Thoracic aorta (tissue), 2 donors: ENCODE measurements at regions not wholly inside any gene's neighbourhood (a gene's known extent, or its start where the extent isn't known, plus 50 kb on each side); places are given as distances from the start of the nearest gene placed in this dataset.

ENCODE experiments used
- ATAC-seq: fragments of 150-250 bp; one replicate; pipeline ENCODE4 v1.8.0; 2017; ENCODE audit warnings: low read depth; ENCODE audit not compliant: insufficient number of reproducible peaks, low FRiP score
- DNase-seq: peaks from one replicate; pipeline ENCODE4 v3.0.0-alpha.2; 2020; ENCODE audit warnings: low spot score
- H3K27ac ChIP-seq, 2 donors: fragments of 200-600 bp; sonication (generic); 1 replicate in 1 of 2; 2 replicates in 1 of 2; pipeline ENCODE4 v1.5.1; 2016; ENCODE audit warnings: mild to moderate bottlenecking in 2 of 2, moderate library complexity in 2 of 2
- H3K27me3 ChIP-seq: fragments of 200-600 bp; sonication (generic); replicated peaks from 2 replicates; pipeline ENCODE4 v1.6.0; 2016; ENCODE audit warnings: mild to moderate bottlenecking; ENCODE audit not compliant: insufficient read depth
- H3K36me3 ChIP-seq: fragments of 200-600 bp; sonication (generic); one replicate; pipeline ENCODE4 v1.5.1; 2016
- H3K4me1 ChIP-seq, 2 donors: fragments of 200-600 bp; sonication (generic); 1 replicate in 1 of 2; 2 replicates in 1 of 2; pipeline versions ENCODE4 v1.5.1 to v1.6.0; 2016; ENCODE audit warnings: low read depth in 2 of 2, mild to moderate bottlenecking in 1 of 2; ENCODE audit not compliant: control insufficient read depth in 1 of 2
- H3K4me3 ChIP-seq: fragments of 200-600 bp; sonication (generic); 2 replicates; pipeline ENCODE4 v1.5.1; 2016; ENCODE audit warnings: mild to moderate bottlenecking
- H3K9me3 ChIP-seq: fragments of 200-600 bp; sonication (generic); 2 replicates; pipeline ENCODE4 v1.5.1; 2016
- TF ChIP-seq, protein P1 (sequence below): fragments of 200-600 bp; sonication (generic); IDR thresholded peaks from one replicate; pipeline ENCODE4 v1.5.1; 2019; ENCODE audit warnings: antibody characterized with exemption

DNA sequence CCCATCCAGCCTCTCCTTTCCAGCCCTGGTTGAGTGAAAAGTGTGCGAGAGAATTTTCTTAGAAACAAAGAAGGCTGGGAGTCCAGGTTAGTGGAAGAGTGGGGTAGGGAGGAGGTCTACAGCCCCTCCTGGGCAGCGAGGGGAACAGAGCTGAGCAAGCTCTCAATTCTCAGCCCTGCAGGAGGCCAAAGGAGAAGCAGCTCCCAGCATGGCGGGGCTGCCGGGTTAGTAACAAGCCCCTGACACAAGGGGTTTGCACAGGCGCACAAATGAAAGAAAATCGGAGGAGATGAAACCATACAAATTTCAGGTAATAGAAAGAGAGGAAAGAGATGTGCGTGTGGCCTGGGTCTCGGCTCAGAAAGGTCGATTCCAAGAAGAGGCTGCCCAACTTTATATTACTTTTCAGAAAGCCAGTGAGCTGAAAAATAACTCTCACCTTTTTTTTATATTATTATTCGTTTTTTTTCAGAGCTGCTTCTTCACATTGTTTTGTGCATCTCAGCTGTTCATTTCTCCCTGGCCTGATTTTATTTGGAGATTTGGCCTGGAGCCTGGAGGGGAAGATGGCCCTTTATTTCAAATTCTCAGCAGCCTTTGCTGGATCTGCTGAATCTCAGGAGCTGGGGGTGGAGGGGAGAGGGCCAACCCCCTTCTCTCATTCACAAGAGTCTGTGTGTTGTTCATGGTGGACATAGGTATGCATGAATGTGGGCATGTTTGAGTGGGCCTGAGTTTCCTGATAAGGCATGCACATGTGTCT is 583.2 kb downstream of the BUD13 start:
- no peak for DNase-seq
- ATAC-seq, result no peak
- H3K27me3 ChIP-seq, result no peaks in the 10 kb centered on the region
- H3K36me3 ChIP-seq, result no peaks in the 10 kb centered on the region
- no peak overlapping the region for H3K4me3 ChIP-seq
- H3K4me1 ChIP-seq, result peaks cover 0 to 5% of the 10 kb centered on the region in 2 donors
- TF ChIP-seq, protein P1, sequence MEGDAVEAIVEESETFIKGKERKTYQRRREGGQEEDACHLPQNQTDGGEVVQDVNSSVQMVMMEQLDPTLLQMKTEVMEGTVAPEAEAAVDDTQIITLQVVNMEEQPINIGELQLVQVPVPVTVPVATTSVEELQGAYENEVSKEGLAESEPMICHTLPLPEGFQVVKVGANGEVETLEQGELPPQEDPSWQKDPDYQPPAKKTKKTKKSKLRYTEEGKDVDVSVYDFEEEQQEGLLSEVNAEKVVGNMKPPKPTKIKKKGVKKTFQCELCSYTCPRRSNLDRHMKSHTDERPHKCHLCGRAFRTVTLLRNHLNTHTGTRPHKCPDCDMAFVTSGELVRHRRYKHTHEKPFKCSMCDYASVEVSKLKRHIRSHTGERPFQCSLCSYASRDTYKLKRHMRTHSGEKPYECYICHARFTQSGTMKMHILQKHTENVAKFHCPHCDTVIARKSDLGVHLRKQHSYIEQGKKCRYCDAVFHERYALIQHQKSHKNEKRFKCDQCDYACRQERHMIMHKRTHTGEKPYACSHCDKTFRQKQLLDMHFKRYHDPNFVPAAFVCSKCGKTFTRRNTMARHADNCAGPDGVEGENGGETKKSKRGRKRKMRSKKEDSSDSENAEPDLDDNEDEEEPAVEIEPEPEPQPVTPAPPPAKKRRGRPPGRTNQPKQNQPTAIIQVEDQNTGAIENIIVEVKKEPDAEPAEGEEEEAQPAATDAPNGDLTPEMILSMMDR, result no peak
- H3K9me3 ChIP-seq, result no peaks in the 10 kb centered on the region
- H3K27ac ChIP-seq, result no peak overlapping the region

DNA sequence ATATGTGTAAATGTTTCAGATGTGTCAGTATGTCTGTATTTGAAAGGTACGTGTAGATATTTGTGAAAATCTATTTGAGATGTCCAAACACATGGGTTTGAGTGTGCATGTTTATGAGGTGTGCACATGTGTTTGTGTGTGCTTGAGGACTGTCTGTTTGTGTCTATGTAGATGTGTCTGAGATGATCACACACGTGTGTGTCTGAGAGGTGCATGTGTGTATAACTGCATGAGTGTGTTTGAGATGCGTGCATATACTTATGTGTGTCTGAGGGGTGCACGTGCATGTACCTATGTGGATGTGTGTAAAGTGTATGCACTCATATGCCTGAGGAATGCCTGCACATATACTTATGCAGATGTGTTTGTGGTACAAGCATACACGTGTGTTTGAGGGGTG is 584.4 kb downstream of the BUD13 start:
- Histone ChIP-seq H3K36me3 (no peaks in the 10 kb centered on the region), H3K4me1 (peaks cover 0 to 5% of the 10 kb centered on the region in 2 donors), H3K9me3 (no peaks in the 10 kb centered on the region), H3K4me3 (no peak overlapping the region), H3K27ac (no peak overlapping the region), H3K27me3 (no peaks in the 10 kb centered on the region)
- TF ChIP-seq, protein P1, result no peak
- ATAC-seq (no peak), DNase-seq (no peak)

DNA sequence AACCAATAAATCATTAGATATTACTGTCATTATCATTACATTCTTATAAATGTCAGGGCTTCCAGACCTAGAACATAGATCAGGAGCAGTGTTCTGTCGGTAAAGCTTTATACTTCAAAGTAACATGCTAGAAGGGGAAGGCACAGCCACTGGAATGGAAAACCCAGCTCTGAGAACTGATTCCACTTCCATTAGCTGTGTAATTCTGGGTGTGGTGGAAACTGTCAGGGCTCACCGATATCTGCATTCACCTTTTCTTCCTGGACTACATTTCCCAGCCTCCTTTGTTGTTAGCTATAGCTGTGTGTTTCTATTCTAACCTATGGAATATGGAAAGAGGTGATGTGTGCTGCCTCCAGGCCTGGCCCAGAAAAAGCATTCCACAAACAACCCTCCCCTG is 585.8 kb downstream of the BUD13 start:
- no peak overlapping the region for H3K27ac ChIP-seq
- no peaks in the 10 kb centered on the region for H3K36me3 ChIP-seq
- ATAC-seq, result no peak
- no peaks in the 10 kb centered on the region for H3K27me3 ChIP-seq
- DNase-seq, result no peak
- no peak overlapping the region for H3K4me3 ChIP-seq
- no peaks in the 10 kb centered on the region for H3K4me1 ChIP-seq
- TF ChIP-seq, protein P1, result no peak
- no peaks in the 10 kb centered on the region for H3K9me3 ChIP-seq

DNA sequence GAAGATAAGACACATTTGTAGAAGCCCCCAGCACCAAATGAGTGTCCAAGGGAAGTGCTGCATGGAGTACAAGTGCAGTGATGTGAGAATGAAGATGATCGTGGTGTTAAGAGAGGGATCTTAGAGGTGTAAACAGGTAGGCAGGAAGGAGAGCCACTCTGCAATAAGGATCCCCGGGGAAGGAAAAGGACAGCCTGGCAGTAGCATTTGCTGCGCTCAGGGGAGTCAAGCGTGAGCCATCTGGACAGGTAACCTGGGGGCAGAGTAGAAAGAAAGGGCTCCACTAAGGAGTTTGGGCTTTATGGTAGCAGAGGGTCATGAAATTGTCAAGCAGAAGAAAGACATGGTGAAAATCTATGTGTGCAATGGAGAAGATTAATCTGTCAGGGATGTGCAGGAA is 587.2 kb downstream of the BUD13 start:
- TF ChIP-seq, protein P1, result no peak
- Histone ChIP-seq H3K36me3 (no peaks in the 10 kb centered on the region), H3K27me3 (no peaks in the 10 kb centered on the region), H3K4me3 (no peak overlapping the region), H3K9me3 (no peaks in the 10 kb centered on the region), H3K4me1 (no peaks in the 10 kb centered on the region), H3K27ac (no peak overlapping the region)
- no peak for DNase-seq
- ATAC-seq, result no peak

DNA sequence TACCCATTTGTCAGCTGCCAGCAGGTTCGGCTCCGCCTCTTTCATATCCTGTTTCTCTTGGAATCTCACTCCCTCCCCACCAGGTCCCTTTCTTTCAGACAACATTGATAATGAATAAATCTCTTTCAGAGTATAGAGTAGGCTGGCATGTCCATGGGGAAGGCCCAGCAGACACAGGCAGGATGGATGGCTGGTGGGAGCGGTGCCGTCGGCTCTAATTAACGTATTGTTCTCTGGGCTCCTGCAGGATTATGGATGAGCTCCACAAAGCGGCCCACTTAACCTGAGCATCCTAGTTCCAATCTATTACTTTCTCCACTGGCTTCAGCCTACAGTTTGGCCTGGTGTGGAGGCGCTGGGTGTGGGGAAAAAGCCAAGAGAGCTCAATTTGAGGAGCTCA is 588.0 kb downstream of the BUD13 start:
- no peak for ATAC-seq

More for the DNA sequence above, 588.0 kb downstream of the BUD13 start:
- TF ChIP-seq, protein P1, result no peak
- Histone ChIP-seq H3K27me3 (no peaks in the 10 kb centered on the region), H3K36me3 (no peaks in the 10 kb centered on the region), H3K9me3 (no peaks in the 10 kb centered on the region), H3K4me1 (no peaks in the 10 kb centered on the region), H3K4me3 (no peak overlapping the region), H3K27ac (no peak overlapping the region)
- DNase-seq, result no peak
